GM23338 (cell line): ENCODE measurements at regions not wholly inside any gene's neighbourhood (a gene's known extent, or its start where the extent isn't known, plus 50 kb on each side); places are given as distances from the start of the nearest gene placed in this dataset.

Experiments
- CREB1 ChIP-seq: fragments of 250-450 bp; sonication (Bioruptor Pico); IDR thresholded peaks from 2 replicates; pipeline ENCODE4 v1.5.0; 2020; ENCODE audit warnings: low read depth, mild to moderate bottlenecking, moderate library complexity
- CTCF ChIP-seq, 2 experiments: fragments of 200-600 bp in 1 of 2; sonication (generic) in 1 of 2; conservative IDR thresholded peaks; 2 replicates each; pipeline versions ENCODE4 v1.5.1 to v1.6.1; 2016 to 2017; ENCODE audit warnings: antibody characterized with exemption in 2 of 2, low read depth in 2 of 2, mild to moderate bottlenecking in 2 of 2, moderate library complexity in 1 of 2
- ETS1 ChIP-seq: IDR thresholded peaks from 2 replicates; pipeline ENCODE4 v1.6.1; 2016; ENCODE audit warnings: antibody characterized with exemption
- EZH2 ChIP-seq: fragments of 200-600 bp; sonication (generic); IDR thresholded peaks from one replicate; pipeline ENCODE4 v1.8.0; 2017; ENCODE audit warnings: antibody characterized with exemption, mild to moderate bottlenecking, low read depth; ENCODE audit not compliant: unreplicated experiment
- EZH2phosphoT487 ChIP-seq: fragments of 200-600 bp; sonication (generic); IDR thresholded peaks from one replicate; pipeline ENCODE4 v1.8.1; 2018; ENCODE audit warnings: antibody characterized with exemption; ENCODE audit not compliant: unreplicated experiment
- NANOG ChIP-seq: IDR thresholded peaks from 2 replicates; pipeline ENCODE4 v1.6.1; 2016; ENCODE audit warnings: antibody characterized with exemption, borderline replicate concordance
- POLR2AphosphoS5 ChIP-seq: IDR thresholded peaks from 2 replicates; pipeline ENCODE4 v1.6.1; 2016; ENCODE audit warnings: antibody characterized with exemption, low read depth
- STAT1 ChIP-seq: IDR thresholded peaks from one replicate; pipeline ENCODE4 v1.6.1; 2016; ENCODE audit warnings: antibody characterized with exemption; ENCODE audit not compliant: unreplicated experiment
- ZNF331 ChIP-seq: fragments of 250-450 bp; sonication (Bioruptor Pico); IDR thresholded peaks from 2 replicates; pipeline ENCODE4 v1.5.0; 2020; ENCODE audit warnings: low read depth, mild to moderate bottlenecking, moderate library complexity
- TF ChIP-seq, protein P1 (sequence below): IDR thresholded peaks from one replicate; pipeline ENCODE4 v1.6.1; 2018; ENCODE audit warnings: antibody characterized with exemption; ENCODE audit not compliant: unreplicated experiment

- TF ChIP-seq EZH2 (no peak), CTCF (conservative IDR thresholded peaks at IDR 0.05; ENCODE audit: low read depth in 2 of 2) (no peak), EZH2phosphoT487 (no peak), POLR2AphosphoS5 (no peak), NANOG (0 out of 2 replicates have a peak, but pooled peaks have one; percentile 32), CREB1 (CRISPR knock-in tag) (no peak), ZNF331 (CRISPR knock-in tag) (no peak), ETS1 (no peak), STAT1 (no peak)
- TF ChIP-seq, protein P1, sequence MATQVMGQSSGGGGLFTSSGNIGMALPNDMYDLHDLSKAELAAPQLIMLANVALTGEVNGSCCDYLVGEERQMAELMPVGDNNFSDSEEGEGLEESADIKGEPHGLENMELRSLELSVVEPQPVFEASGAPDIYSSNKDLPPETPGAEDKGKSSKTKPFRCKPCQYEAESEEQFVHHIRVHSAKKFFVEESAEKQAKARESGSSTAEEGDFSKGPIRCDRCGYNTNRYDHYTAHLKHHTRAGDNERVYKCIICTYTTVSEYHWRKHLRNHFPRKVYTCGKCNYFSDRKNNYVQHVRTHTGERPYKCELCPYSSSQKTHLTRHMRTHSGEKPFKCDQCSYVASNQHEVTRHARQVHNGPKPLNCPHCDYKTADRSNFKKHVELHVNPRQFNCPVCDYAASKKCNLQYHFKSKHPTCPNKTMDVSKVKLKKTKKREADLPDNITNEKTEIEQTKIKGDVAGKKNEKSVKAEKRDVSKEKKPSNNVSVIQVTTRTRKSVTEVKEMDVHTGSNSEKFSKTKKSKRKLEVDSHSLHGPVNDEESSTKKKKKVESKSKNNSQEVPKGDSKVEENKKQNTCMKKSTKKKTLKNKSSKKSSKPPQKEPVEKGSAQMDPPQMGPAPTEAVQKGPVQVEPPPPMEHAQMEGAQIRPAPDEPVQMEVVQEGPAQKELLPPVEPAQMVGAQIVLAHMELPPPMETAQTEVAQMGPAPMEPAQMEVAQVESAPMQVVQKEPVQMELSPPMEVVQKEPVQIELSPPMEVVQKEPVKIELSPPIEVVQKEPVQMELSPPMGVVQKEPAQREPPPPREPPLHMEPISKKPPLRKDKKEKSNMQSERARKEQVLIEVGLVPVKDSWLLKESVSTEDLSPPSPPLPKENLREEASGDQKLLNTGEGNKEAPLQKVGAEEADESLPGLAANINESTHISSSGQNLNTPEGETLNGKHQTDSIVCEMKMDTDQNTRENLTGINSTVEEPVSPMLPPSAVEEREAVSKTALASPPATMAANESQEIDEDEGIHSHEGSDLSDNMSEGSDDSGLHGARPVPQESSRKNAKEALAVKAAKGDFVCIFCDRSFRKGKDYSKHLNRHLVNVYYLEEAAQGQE, result no peak
These were observed 176.8 kb upstream of the SAMSN1 start for GRCh38 chr21:14722841-14723483.
